Upper lobe of left lung (tissue), 6 donors: ENCODE measurements at regions not wholly inside any gene's neighbourhood (a gene's known extent, or its start where the extent isn't known, plus 50 kb on each side); places are given as distances from the start of the nearest gene placed in this dataset.
"Not testable (repeated sequence)": the region's sequence is repeated elsewhere in the genome, so short reads cannot be mapped to it uniquely, and the experiment has no call there.

Source experiments
- ATAC-seq, 2 donors: fragments of 200-7000 bp; cut with Tn5 transposase; one replicate each; pipeline ENCODE4 v1.9.1; 2022; ENCODE audit warnings: mild to moderate bottlenecking in 2 of 2, moderate library complexity in 2 of 2; ENCODE audit not compliant: low FRiP score in 2 of 2
- DNase-seq, 2 donors: peaks; one replicate each; pipeline ENCODE4 v3.0.0-alpha.2; 2019 to 2020
- H3K27ac ChIP-seq, 4 donors: fragments of 200-600 bp; sonication (generic); one replicate each; pipeline ENCODE4 v1.5.1; 2016 to 2019
- H3K27me3 ChIP-seq, 4 donors: fragments of 200-600 bp; sonication (generic); one replicate each; pipeline ENCODE4 v1.5.1; 2017 to 2019
- H3K36me3 ChIP-seq, 4 donors: fragments of 200-600 bp; sonication (generic); one replicate each; pipeline ENCODE4 v1.5.1; 2016 to 2019
- H3K4me1 ChIP-seq, 4 donors: fragments of 200-600 bp; sonication (generic); one replicate each; pipeline ENCODE4 v1.5.1; 2018 to 2019
- H3K4me3 ChIP-seq, 4 donors: fragments of 200-600 bp; sonication (generic); one replicate each; pipeline ENCODE4 v1.5.1; 2017 to 2019; ENCODE audit warnings: mild to moderate bottlenecking in 2 of 4, moderate library complexity in 1 of 4
- H3K9me3 ChIP-seq, 4 donors: fragments of 200-600 bp; sonication (generic); one replicate each; pipeline ENCODE4 v1.5.1; 2018 to 2019
- CTCF ChIP-seq, 6 experiments: fragments of 450-650 bp in 4 of 6; fragments of 200-600 bp in 2 of 6; sonication (generic) in 2 of 6; IDR thresholded peaks; one replicate each; pipeline ENCODE4 v1.5.1; 2016 to 2019; ENCODE audit warnings: antibody characterized with exemption in 6 of 6
- EP300 ChIP-seq, 4 donors: sonication (generic); formaldehyde crosslinking; IDR thresholded peaks; one replicate each; pipeline ENCODE4 v1.5.1; 2017; ENCODE audit warnings: antibody characterized with exemption in 4 of 4, control low read depth in 2 of 4
- POLR2A ChIP-seq, 4 donors: fragments of 450-650 bp; IDR thresholded peaks; one replicate each; pipeline ENCODE4 v1.5.1; 2016 to 2017; ENCODE audit warnings: antibody characterized with exemption in 4 of 4, mild to moderate bottlenecking in 2 of 4
- POLR2AphosphoS5 ChIP-seq, 2 donors: sonication (generic); formaldehyde crosslinking; IDR thresholded peaks; one replicate each; pipeline ENCODE4 v1.5.1; 2017; ENCODE audit warnings: antibody characterized with exemption in 2 of 2
- WGBS, 2 donors: methylation state at CpG; one replicate each; pipeline ENCODE4 v1.1.5; 2017 to 2018; 5-methylcytosine and 5-hydroxymethylcytosine counted together
- donor health status: DM: no; HTN: no; CAD: no; lungs with moderate emphysema.
- donor health status: DM: no; HTN: yes; CAD: no; lungs with severe emphysema.

GRCh38 chr20:22846863-22847262 is 188.2 kb upstream of the SSTR4 start:
- Histone ChIP-seq H3K4me1 (peaks cover 0 to under 1% (median 0%) of the 10 kb centered on the region in 4 donors), H3K4me3 (no peak overlapping the region), H3K27ac (no peak overlapping the region), H3K9me3 (peaks cover 0 to 8% (median 2%) of the 10 kb centered on the region in 4 donors), H3K27me3 (no peaks in the 10 kb centered on the region), H3K36me3 (no peaks in the 10 kb centered on the region)
- WGBS, 2 donors, result 44 to 58% methylated on average over 3 of the region's 3 CpGs
- DNase-seq (no peak), ATAC-seq (no peak)
- TF ChIP-seq CTCF (IDR thresholded peaks at IDR 0.05) (no peak), POLR2AphosphoS5 (IDR thresholded peaks at IDR 0.05) (no peak), EP300 (IDR thresholded peaks at IDR 0.05) (no peak), POLR2A (IDR thresholded peaks at IDR 0.05) (no peak)

DNA sequence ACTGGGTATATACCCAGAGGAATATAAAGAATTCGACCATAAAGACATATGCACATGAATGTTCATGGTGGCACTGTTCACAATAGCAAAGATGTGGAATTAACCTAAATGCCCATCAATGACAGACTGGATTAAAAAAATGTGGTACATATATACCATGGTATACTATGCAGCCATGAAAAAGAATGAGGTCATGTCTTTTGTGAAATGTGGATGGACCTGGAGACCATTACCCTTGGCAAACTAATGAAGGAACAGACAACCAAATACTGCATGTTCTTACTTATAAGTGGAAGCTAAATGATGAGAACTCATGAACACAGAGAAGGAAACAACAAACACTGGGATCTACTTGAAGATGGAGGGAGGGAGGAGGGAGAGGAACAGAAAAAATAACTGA is 186.7 kb upstream of the SSTR4 start:
- no peaks in the 10 kb centered on the region for H3K27me3 ChIP-seq
- DNase-seq, result no peak
- H3K36me3 ChIP-seq, result no peaks in the 10 kb centered on the region
- no peak overlapping the region for H3K27ac ChIP-seq
- 92 to 100% methylated on average over 1 of the region's 1 CpG for WGBS, 2 donors
- no peak for TF ChIP-seq EP300 (IDR thresholded peaks at IDR 0.05)
- no peak for TF ChIP-seq CTCF (IDR thresholded peaks at IDR 0.05)
- no peak for TF ChIP-seq POLR2A (IDR thresholded peaks at IDR 0.05)
- TF ChIP-seq POLR2AphosphoS5 (IDR thresholded peaks at IDR 0.05), result no peak
- H3K4me3 ChIP-seq, result no peak overlapping the region
- H3K9me3 ChIP-seq, result peaks cover 0 to 8% (median 2%) of the 10 kb centered on the region in 4 donors
- no peak for ATAC-seq
- H3K4me1 ChIP-seq, result no peaks in the 10 kb centered on the region

DNA sequence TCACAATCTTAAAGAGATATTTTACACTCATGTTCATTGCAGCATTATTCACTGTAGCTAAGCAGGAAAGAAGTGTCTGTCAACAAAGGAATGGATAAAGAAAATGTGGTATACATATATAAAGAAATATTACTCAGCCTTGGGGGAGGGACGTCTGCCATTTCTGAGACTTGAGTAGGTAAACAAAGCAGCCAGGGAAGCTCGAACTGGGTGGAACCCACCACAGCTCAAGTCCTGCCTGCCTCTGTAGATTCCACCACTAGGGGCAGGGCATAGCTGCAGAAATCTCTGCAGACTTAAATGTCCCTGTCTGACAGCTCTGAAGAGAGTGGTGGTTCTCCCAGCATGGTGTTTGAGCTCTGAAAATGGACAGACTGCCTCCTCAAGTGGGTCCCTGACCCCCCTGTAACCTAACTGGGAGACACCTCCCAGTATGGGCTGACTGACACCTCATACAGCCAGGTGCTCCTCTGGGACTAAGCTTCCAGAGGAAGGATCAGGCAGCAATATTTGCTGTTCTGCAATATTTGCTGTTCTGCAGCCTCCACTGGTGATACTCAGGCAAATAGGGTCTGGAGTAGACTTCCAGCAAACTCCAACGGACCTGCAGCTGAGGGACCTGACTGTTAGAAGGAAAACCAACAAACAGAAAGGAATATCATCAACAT is 183.3 kb upstream of the SSTR4 start:
- H3K36me3 ChIP-seq, H3K27me3 ChIP-seq, H3K4me1 ChIP-seq, H3K27ac ChIP-seq, H3K9me3 ChIP-seq, H3K4me3 ChIP-seq, ATAC-seq: not testable (repeated sequence)
- peak in 1 of 2 donors; percentile 27 for DNase-seq
- 26 to 30% methylated on average over 3 of the region's 3 CpGs for WGBS, 2 donors
- peak; percentile 29 to 74 (median 60) for TF ChIP-seq CTCF (IDR thresholded peaks at IDR 0.05)

DNA sequence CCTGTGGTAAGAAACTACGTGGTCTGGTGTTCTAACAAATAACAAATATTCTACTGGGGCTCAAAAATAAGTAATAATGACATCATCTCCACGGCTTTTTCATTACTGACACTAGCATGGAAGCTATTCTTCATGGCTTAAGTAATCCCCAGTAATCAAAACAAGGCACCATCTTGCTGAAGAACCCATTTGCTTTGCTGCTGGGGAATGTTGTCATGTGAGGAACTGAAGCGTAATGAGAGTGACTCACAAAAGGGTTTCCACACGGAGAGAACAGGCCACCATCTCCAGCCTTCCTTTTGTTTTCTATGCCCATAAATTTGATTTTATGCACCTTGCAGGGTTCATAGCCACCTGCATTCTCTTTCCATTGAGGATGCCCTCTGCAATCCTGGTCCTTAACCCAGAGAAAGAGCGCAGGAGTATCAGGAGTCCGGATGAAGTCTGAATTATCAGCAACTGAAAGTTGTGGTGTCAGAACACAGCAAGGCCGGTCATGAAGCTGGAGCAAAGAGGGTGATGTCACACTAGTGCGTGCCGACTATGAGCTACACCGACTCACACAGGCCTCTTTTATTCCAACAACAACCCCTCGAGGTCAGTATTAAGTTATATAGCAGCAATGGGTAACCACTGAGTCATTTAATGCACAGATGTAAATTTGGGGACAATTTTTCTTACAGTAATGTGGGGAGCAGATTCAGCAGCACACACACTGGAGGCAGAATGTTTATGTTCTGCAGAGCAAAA is 173.7 kb upstream of the SSTR4 start:
- 76 to 78% methylated on average over 11 of the region's 11 CpGs for WGBS, 2 donors

More for the DNA sequence above, 173.7 kb upstream of the SSTR4 start:
- Histone ChIP-seq H3K27ac (peak overlapping the region; percentile 24 to 75 (median 50)), H3K9me3 (no peaks in the 10 kb centered on the region), H3K36me3 (no peaks in the 10 kb centered on the region), H3K4me3 (no peak overlapping the region), H3K4me1 (peaks cover 0 to 10% (median 3%) of the 10 kb centered on the region in 4 donors), H3K27me3 (no peaks in the 10 kb centered on the region)
- TF ChIP-seq POLR2A (IDR thresholded peaks at IDR 0.05), result no peak
- no peak for TF ChIP-seq CTCF (IDR thresholded peaks at IDR 0.05)
- no peak for DNase-seq
- no peak for ATAC-seq
